ENCODE measurements at regions not wholly inside any gene's neighbourhood (a gene's known extent, or its start where the extent isn't known, plus 50 kb on each side); places are given as distances from the start of the nearest gene placed in this dataset.

DNA sequence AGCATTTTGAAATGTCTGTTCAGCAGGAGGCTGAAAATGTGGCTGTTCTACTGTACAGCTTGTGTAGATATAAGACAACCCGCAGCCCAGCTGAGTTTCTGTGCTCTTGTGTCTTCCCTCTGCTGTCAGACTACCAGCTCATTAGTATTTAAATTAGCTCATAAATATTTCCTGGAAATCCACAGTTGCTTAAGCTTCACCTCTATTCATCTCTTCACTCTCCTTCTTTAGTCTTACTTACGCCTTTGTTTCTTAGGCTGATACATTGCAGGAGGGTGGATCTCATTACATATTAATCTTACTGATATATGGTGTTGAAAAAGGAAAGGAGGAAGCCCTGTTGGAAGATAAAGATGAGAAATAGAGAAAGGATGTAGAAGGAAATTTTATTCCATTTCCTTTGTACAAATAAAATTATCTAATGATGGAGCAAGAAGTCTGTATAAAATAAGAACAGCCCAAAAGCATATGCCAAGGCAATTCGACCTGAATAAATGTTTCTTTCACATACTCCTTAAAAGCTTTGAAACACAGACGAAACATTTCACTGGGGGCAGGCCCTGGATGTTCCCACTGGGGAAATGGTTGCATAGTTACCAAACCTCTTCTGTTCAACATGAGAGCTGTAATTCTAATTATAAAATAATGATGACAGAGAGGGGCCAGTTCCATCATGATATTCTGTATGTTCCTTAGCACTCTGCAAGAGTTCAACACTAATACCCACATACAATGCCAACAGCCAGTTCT, 111.8 kb upstream of the APC start:
- TF ChIP-seq, protein P1, sequence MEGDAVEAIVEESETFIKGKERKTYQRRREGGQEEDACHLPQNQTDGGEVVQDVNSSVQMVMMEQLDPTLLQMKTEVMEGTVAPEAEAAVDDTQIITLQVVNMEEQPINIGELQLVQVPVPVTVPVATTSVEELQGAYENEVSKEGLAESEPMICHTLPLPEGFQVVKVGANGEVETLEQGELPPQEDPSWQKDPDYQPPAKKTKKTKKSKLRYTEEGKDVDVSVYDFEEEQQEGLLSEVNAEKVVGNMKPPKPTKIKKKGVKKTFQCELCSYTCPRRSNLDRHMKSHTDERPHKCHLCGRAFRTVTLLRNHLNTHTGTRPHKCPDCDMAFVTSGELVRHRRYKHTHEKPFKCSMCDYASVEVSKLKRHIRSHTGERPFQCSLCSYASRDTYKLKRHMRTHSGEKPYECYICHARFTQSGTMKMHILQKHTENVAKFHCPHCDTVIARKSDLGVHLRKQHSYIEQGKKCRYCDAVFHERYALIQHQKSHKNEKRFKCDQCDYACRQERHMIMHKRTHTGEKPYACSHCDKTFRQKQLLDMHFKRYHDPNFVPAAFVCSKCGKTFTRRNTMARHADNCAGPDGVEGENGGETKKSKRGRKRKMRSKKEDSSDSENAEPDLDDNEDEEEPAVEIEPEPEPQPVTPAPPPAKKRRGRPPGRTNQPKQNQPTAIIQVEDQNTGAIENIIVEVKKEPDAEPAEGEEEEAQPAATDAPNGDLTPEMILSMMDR (conservative IDR thresholded peaks at IDR 0.05; ENCODE audit: low read length): no peak
- no peak for TF ChIP-seq EZH2phosphoT487 (IDR thresholded peaks at IDR 0.05; ENCODE audit: borderline replicate concordance, low read depth, low read length)

Measured in OCI-LY7 (cell line).